ENCODE measurements at regions not wholly inside any gene's neighbourhood (a gene's known extent, or its start where the extent isn't known, plus 50 kb on each side); places are given as distances from the start of the nearest gene placed in this dataset.

- no peak for FAIRE-seq
Measured at GRCh38 chr16:86396422-86396821, 113.9 kb upstream of the FOXF1 start.

GRCh38 chr16:86396901-86397311 is 113.4 kb upstream of the FOXF1 start:
- FAIRE-seq: no peak

GRCh38 chr16:86398201-86398600 is 112.1 kb upstream of the FOXF1 start:
- FAIRE-seq: no peak

DNA sequence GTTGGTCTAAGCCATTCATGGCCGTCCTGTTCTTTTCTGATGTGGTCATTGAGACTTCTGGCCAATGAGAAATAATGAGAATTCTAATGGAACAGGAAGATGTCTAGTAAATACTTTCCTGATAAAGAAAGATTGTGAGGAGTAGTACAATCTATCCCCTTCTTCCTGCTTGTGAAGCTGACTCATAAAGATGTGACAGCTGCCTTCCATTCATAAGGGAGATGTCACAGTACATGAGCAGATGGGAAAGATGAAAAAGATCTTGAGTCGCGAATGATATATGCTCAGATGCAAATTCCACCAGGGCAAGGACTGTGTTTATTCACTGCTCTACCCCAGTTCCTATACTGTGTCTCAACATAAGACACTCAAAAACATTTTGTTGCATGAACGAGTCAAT is 111.7 kb upstream of the FOXF1 start:
- FAIRE-seq: no peak

GRCh38 chr16:86401126-86401525 is 109.2 kb upstream of the FOXF1 start:
- no peak for FAIRE-seq

DNA sequence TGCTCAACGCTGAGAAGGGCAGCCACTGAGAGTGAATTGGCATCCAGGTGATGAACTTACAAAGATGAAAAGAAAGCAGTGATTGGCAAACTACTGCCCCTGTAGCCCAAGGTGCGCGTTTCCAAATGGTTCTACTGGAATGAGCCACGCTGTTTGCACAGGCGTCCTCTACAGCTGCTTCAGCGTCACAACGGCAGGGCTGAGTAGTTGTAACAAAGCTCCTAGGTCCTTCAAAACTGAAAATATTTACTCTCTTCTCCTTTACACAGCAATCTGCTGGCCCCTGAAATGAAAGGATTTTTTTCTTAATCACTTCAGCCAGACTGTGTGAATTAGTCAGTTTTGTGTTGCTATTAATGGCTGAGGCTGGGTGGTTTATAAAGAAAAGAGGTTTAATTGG is 107.2 kb upstream of the FOXF1 start:
- FAIRE-seq: no peak

GRCh38 chr16:86403541-86404163 is 106.7 kb upstream of the FOXF1 start:
- FAIRE-seq: no peak

GRCh38 chr16:86404678-86405077 is 105.6 kb upstream of the FOXF1 start:
- no peak for FAIRE-seq

DNA sequence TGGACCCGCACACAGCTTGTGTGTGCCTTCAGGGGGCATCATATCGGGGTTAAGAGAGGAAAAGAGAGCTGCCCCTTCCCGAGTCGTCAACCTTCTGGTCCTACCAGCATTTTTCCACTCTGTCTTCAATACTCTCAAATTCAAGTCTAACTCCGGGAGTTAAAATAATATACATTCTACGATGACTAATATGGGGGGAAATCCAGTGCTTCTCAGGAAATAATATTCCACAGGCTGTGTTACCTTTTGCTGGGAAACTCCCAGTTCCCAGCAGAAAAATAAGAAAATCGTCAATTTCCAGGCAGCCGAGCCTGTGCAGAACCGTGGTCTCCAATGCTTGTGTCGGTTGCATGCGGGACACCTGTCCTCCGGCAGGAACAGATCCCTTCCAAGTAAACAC is 105.0 kb upstream of the FOXF1 start:
- no peak for FAIRE-seq

DNA sequence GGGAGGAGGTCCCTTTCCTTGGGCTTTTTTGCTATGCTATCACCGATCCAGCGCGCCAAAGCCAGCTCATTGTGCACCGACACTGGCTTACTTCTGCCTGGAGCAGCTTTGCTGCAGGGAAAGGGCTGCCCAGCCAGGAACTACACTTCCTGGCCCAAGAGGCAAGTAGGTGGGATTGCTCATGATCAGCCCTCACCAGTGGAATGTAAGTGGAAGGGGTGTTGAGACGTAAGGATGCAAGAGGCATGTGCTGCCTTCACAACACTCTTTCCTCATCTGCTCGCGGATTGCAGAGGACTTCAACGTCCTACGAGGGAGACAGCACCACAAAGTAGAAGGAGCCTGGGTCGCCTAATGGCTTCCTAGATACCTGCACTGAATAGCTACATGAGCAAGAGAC is 104.3 kb upstream of the FOXF1 start:
- no peak for FAIRE-seq

GRCh38 chr16:86408685-86409084 is 101.6 kb upstream of the FOXF1 start:
- no peak for FAIRE-seq

DNA sequence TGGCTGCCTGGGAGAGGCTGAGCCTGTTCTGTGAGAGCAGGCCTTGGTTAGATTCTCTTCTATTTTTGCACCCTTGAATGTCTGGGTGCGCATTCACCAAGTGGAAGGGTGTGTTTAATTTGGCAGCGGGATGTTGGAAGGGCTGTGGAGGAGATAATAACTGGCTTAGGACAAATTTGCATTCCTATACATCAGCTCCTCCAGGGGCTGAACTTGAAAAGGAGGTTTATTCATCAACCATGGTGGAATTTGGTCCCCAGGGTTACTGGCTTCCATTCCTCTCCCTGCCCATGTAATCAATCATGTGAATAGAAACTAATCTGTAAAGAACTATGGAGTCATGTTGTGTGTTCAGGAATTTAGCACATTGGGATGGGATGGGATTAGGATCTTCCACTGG is 100.2 kb upstream of the FOXF1 start:
- FAIRE-seq: no peak

DNA sequence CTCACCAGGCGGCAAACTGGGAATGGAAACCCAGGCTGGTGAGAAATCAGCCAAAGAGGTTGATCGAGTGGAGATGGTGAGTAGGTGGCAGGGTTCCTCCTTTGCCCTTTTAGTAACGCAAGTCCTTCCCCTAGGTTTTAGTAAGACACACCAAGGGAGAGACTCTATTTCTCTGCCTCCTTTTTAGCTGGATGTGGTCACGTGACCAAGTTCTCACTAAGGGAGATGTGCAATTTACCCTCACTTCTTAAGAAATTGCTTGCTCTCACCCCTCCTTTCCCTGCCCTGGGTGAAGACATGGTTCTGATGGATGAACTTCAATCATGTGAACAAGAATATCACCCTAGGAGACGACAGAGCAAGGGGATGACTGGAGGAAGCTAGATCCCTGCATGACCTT is 99.8 kb upstream of the FOXF1 start:
- no peak for FAIRE-seq

DNA sequence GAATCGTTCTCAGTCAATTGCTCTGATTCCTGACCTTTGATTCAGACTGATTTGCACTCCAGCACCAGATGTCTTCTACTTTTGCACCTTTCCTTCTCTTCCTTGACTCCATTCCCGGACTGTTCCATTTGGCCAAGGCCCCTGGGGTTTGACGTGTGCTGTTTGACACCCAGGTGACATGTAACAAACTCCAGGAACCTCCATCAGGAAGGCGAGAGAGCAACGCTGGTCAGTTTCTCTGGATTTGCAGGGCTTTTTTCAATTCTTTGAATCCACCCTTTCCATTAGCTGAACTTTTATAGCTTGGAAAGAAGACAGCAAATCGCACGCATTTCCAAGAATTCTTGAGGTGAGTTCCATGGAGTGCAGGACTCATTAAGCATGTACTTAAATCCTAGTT is 98.4 kb upstream of the FOXF1 start:
- no peak for FAIRE-seq

DNA sequence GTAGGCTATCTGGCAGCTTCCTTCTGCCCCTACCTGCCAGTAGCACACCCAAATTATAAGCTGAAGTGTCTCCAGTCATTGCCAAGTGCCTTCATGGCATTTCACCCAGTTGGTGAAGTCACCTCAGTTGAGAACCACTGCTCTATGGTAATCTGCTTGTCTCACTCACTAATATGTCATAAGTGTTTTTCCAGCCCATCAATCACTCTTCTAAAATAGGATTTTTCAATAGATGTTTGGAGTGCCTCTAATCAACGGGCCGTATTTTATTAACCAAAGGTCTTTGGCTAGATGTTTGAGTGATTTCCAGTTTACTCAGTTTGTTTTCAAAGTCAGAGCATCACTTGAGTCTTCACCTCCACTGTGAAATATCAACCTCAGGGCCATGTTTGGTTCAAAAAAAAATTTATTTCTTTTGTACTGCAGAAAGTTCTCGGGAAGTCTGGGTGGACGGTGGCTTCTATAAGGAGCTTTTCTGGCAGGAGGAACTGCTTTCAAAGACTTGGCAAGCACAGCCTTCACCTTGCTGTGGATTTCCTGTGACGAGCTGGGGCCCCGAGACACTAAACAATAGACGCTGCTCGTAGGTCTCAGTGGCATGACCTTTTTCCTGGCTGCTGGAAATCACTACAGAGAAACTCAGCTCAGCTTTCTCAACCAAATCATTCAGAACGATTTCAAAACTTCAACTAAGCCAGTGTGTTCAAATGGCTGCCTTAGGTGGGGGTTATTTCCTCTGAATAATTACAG is 95.2 kb upstream of the FOXF1 start:
- FAIRE-seq: no peak

DNA sequence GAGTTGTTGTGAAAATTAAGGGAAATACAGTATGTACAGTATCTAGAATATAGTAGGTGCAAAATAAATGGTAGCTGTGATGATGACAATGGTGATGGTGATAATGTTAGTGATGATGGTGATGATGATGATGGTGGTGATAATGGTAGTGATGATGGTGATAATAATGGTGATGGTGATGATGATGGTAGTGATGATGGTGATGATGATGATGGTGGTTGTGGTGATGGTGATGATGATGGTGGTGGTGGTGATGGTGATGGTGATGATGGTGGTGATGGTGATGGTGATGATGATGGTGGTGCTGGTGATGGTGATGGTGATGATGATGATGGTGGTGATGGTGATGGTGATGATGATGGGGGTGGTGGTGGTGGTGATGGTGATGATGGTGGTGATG is 91.3 kb upstream of the FOXF1 start:
- no peak for FAIRE-seq

- no peak for FAIRE-seq
Measured at GRCh38 chr16:86419518-86419917, 90.8 kb upstream of the FOXF1 start.

DNA sequence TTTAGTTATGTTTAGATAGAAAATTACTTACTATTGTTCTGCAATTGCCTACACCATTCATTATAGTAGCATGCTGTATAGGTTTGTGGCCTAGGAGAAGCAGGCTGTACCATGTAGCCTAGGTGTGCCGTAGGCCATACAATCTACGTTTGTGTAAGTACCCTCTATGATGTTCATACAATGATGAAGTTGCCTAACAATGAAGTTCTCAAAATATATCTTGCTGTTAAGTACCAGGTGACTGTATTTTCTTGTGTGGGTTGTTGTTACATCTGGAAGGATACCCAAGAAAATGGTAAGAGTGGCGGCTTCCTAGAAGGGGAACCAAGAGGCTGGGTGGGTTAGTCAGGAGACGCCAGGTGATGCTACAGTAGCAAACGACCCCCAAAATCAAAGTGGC is 88.3 kb upstream of the FOXF1 start:
- no peak for FAIRE-seq

- no peak for FAIRE-seq
Measured at GRCh38 chr16:86424398-86424797, 85.9 kb upstream of the FOXF1 start.

- no peak for FAIRE-seq
Measured at GRCh38 chr16:86424985-86425384, 85.3 kb upstream of the FOXF1 start.

DNA sequence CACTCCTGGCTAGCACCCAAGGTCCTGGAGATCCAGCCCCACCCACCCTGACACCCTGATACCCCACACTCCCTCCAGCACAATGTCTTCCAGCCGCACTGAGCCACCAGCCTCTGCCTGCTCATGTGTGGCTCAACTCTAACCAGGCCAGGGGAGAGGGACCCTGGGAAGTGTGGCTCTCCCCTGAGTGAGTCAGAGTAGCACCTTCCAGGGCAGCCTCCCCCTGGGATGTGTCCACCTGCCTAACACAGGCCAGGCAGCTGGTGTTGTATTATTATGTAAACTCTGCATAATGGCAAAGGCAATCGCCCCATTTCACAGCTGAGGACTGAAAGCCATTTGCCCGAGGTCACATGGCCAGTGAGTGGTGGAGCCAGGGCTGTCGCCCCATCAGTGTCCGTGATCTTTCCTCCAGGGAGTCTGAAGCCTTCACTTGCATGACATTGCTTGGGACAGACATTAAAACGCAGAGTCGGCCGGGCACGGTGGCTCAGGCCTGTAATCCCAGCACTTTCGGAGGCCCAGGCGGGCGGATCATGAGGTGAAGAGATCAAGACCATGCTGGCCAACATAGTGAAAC is 84.2 kb upstream of the FOXF1 start:
- FAIRE-seq: no peak

- no peak for FAIRE-seq
Measured at GRCh38 chr16:86427433-86427851, 82.9 kb upstream of the FOXF1 start.

DNA sequence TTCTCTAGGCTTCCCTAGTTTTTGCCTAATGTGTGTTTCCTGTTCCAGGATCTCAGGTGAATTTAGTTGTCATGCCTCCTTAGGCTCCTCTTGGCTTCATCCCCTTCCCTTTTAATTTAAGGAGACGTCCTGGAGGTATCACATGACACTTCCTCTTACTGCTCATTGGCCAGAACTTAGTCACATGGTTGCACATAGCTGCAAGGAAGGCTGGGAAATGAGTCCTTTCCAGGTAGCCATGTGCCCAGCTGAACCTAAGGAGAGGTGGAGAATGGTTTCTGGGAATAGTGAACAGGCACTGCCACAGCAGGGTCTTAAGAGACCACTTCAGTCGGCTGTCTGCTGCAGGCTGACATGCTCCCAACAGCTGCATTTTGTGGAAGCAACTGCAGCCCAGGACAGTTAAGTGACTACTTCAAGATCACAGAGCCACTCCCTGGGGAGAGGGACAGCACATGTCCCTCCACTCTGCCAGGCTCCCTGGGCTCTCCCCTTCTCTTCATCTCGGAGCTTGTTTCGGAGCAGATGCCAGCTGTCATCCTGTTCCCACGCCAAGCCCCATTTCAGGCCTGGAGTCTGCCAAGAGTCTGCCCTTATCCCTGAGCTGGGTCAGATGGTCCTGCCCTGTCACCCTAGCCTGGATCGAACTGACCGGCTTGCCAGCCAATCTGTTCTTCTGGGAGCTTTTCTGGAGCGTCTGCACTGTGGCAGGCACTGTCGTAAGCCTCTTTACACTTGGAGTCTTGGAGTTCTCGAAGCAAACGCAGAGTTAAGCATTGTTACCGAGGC is 81.4 kb upstream of the FOXF1 start:
- no peak for FAIRE-seq

GRCh38 chr16:86429663-86430062 is 80.7 kb upstream of the FOXF1 start:
- FAIRE-seq: no peak

Measured in A204.1 (cell line).